ENCODE measurements at regions not wholly inside any gene's neighbourhood (a gene's known extent, or its start where the extent isn't known, plus 50 kb on each side); places are given as distances from the start of the nearest gene placed in this dataset.
"Not testable (repeated sequence)": the region's sequence is repeated elsewhere in the genome, so short reads cannot be mapped to it uniquely, and the experiment has no call there.

- DNase-seq (ENCODE audit: low read depth), result no peak
Observed at GRCh38 chr4:127249767-127250108, 383.0 kb upstream of the INTU start.

GRCh38 chr4:127250577-127250976 lies 382.2 kb upstream of the INTU start:
- H3K4me3 ChIP-seq (ENCODE audit: low read depth, low read length), result no peak overlapping the region
- DNase-seq (ENCODE audit: low read depth), result no peak
- TF ChIP-seq CTCF (conservative IDR thresholded peaks at IDR 0.05; ENCODE audit: low read depth, low read length), result no peak

More at GRCh38 chr4:127249767-127250108, 383.0 kb upstream of the INTU start:
- H3K4me3 ChIP-seq (ENCODE audit: low read depth, low read length), result no peak overlapping the region
- TF ChIP-seq CTCF (conservative IDR thresholded peaks at IDR 0.05; ENCODE audit: low read depth, low read length), result no peak

GRCh38 chr4:127251423-127251822 lies 381.3 kb upstream of the INTU start:
- DNase-seq (ENCODE audit: low read depth), result no peak
- no peak overlapping the region for H3K4me3 ChIP-seq (ENCODE audit: low read depth, low read length)
- no peak for TF ChIP-seq CTCF (conservative IDR thresholded peaks at IDR 0.05; ENCODE audit: low read depth, low read length)

GRCh38 chr4:127256500-127256899 lies 376.3 kb upstream of the INTU start:
- DNase-seq (ENCODE audit: low read depth), result no peak

GRCh38 chr4:127261476-127261875 lies 371.3 kb upstream of the INTU start:
- DNase-seq (ENCODE audit: low read depth), result no peak
- no peak for TF ChIP-seq CTCF (conservative IDR thresholded peaks at IDR 0.05; ENCODE audit: low read depth, low read length)

More at GRCh38 chr4:127256500-127256899, 376.3 kb upstream of the INTU start:
- TF ChIP-seq CTCF (conservative IDR thresholded peaks at IDR 0.05; ENCODE audit: low read depth, low read length), result no peak
- no peak overlapping the region for H3K4me3 ChIP-seq (ENCODE audit: low read depth, low read length)

GRCh38 chr4:127268367-127268766 lies 364.4 kb upstream of the INTU start:
- no peak for DNase-seq (ENCODE audit: low read depth)
- no peak overlapping the region for H3K4me3 ChIP-seq (ENCODE audit: low read depth, low read length)
- no peak for TF ChIP-seq CTCF (conservative IDR thresholded peaks at IDR 0.05; ENCODE audit: low read depth, low read length)

More at GRCh38 chr4:127261476-127261875, 371.3 kb upstream of the INTU start:
- no peak overlapping the region for H3K4me3 ChIP-seq (ENCODE audit: low read depth, low read length)

GRCh38 chr4:127277023-127277422 lies 355.7 kb upstream of the INTU start:
- not testable (repeated sequence) for DNase-seq (ENCODE audit: low read depth); H3K4me3 ChIP-seq (ENCODE audit: low read depth, low read length)

GRCh38 chr4:127284236-127284635 lies 348.5 kb upstream of the INTU start:
- no peak for TF ChIP-seq CTCF (conservative IDR thresholded peaks at IDR 0.05; ENCODE audit: low read depth, low read length)
- no peak overlapping the region for H3K4me3 ChIP-seq (ENCODE audit: low read depth, low read length)
- DNase-seq (ENCODE audit: low read depth), result no peak
